Activated CD4-positive, CD25-positive, alpha-beta regulatory T cell treated with anti-CD3 and anti-CD28 coated beads, Interleukin-2, amount 50 U/mL, for 16 hours (primary cell): ENCODE measurements at regions not wholly inside any gene's neighbourhood (a gene's known extent, or its start where the extent isn't known, plus 50 kb on each side); places are given as distances from the start of the nearest gene placed in this dataset.
"Not testable (repeated sequence)": the region's sequence is repeated elsewhere in the genome, so short reads cannot be mapped to it uniquely, and the experiment has no call there.

Experiments
- DNase-seq: peaks from one replicate; pipeline ENCODE4 v3.0.0-alpha.2; 2020; ENCODE audit warnings: low read depth, low spot score

DNA sequence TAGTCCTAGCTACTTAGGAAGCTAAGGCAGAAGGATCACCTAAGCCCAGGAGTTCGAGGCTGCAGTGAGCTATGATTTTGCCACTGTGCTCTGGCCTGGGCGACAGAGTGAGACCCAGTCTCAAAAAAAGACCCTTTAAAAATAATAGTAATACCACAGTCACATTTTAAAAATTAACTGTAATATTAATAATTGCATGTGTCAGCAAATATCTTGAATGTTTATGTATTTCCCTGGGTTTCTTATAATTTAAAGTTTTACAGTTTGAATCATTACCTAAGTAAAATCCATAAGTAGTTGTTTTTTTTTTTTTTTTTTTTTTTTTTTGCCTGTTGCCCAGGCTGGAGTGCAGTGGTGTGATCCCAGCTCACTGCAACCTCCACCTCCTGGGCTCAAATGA, 69.2 kb downstream of the LYZL2 start:
- DNase-seq: no peak

DNA sequence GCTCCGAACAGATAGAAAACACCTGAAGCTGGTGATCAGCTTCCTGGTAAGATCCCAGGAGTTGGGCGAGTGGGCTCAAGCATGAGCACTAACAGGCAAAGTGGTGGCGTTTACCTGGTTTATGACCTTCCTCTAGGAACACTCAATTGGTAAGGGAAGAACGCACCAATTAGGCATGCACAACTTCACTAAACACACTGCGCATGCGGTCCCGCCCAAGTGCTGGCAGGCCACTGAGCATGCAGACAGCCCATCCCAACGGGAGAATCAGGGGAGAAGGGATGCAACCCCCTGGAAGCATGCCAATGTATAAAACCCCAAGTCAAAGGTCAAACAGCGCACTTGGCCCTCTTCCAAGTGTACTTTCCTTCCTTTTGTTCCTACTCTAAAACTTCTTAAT, 70.4 kb downstream of the LYZL2 start:
- no peak for DNase-seq

DNA sequence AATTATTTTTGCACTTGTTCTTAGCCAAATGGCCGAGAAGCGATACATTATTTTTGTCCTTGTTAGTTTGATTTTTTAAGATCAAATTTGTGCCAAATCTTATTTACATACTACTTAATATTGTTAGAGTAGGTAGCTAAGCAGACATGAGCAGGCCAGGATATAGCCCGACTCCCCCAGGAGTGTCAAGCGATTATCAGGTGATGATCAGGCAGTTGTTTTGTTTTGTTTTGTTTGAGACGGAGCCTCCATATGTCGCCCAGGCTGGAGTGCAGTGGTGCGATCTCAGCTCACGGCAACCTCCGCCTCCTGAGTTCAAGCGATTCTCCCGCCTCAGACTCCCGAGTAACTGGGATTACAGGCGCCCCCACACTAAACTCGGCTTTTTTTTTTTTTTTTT, 71.1 kb downstream of the LYZL2 start:
- no peak for DNase-seq

DNA sequence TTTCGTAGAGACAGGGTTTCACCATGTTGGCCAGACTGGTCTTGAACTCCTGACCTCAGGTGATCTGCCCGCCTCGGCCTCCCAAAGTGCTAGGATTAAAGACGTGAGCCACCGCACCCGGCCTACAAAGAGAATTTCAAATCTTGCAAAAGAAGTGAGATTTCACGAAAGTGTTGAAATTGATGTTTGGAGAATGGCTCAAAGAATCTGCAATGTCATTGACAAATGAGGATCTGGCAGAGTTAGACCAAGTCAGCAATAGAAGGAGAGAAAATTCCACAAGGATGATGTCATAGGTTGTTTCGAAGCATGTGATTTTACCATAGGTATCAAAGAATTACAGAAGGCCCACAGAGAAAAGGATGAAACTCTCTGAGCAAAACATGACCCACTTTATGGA, 71.7 kb downstream of the LYZL2 start:
- no peak for DNase-seq

DNA sequence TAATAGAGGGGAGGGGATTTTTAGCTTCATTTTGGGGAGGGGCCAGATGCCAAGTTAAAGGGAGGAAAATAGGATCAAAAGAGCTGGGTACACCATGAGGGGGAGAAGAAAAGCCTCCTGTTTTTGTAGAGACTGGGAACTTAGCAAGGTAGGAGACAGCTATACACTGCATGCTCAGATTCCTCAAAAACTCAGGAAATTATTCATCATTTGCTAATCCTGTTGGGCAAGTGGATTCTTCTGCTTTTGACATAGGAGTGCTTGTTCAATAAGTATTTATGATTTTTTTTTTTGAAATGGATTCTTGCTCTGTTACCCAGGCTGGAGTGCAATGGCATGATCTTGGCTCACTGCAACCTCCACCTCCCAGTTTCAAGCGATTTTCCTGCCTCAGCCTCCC, 73.4 kb downstream of the LYZL2 start:
- no peak for DNase-seq

DNA sequence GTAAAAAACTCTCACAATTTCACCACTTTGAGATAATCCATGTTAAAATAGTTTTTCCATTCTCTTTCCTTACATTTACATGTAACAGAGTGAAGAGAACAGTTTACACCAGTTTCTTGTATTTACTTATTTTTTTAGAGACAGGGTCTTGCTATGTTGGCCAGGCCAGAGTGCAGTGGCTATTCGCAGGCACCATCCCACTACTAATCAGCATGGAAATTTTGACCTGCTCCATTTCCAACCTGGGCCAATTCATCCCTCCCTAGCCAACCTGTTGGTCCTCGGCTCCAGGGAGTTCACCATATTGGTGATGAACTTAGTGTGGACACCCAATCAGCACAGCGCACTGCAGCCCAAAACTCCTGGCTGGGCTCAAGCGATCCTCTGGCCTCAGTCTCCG, 74.1 kb downstream of the LYZL2 start:
- DNase-seq: no peak

DNA sequence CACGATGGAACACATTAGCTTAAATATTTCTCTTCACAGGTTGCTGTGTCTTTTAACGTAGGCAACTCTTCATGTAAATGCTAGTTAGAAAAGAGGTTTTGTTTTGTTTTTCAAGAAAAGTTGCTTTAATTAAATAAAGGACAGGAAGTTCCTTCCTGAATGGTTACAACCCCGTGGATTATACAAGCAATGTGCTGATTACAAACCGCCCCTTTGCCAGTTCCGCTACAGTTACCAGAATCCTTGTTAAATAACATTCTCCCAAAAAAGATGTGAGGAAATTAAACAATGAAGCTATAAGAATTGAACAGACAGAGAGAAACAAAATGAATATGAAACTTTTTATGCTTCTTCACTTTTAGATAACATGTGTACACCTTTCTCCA, 75.1 kb downstream of the LYZL2 start:
- no peak for DNase-seq

DNA sequence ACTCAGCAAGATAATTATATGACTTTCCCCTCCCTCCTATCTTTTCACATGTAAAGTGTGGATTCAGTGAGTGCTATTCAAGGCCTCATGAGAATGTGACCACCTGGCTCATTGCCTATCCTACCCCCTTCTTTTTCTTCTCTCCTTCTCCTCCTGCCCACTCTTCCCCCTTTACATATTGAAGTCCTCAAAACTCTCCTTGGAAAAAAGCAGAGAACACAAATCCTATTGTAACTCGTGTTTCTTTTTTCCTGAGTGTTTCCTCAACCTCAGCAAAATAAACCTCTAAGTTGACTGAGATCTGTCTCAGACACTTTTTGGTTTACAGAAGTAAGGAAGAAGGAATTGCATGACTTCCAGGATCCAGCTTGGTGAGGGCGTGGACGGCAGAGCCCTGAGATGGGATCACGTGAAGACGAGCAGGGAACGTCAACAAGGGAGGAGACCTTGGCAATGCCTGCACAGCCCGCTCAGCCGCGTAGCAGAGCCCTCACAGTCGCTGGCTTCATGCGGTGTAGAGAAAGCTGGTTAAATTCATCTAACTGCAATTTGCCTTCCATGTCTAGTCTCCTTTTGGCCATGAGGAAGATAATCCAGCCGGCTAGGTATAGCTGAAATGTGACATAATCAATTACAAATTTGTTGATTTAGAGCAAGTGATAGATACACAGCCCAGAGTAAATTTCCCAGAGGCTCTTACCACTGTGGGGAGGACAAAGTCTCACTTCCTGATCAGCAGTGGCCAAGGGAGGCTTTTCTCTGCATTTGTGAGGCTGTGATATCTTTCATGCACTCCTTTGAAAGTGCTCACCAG, 75.7 kb downstream of the LYZL2 start:
- DNase-seq: no peak

DNA sequence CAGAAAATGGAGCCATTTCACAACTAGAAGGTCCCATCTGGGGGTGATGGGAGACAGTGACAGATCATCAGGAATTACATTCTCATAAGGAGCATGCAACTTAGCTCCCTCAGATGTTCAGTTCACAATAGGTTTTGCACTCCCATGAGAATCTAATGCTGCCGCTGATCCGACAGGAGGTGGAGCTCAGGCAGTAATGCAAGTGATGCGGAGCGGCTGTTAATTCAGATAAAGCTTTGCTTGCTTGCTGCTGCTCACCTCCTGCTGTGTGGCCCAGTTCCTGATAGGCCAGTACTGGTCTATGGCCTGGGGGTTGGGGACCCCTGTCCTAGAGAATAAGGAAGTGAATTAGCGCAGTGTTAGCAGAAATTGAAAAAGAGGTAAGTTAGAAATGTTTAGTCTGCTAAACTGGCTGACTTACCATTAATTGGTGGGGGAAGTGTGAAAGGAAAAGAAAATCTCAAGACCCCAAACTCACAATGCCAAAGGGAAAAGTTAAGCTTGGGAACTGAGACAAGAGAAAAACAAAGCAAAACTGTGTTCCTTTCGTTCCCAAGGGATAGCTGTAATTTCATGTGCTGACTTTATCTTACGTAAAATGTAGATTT, 76.4 kb downstream of the LYZL2 start:
- no peak for DNase-seq

DNA sequence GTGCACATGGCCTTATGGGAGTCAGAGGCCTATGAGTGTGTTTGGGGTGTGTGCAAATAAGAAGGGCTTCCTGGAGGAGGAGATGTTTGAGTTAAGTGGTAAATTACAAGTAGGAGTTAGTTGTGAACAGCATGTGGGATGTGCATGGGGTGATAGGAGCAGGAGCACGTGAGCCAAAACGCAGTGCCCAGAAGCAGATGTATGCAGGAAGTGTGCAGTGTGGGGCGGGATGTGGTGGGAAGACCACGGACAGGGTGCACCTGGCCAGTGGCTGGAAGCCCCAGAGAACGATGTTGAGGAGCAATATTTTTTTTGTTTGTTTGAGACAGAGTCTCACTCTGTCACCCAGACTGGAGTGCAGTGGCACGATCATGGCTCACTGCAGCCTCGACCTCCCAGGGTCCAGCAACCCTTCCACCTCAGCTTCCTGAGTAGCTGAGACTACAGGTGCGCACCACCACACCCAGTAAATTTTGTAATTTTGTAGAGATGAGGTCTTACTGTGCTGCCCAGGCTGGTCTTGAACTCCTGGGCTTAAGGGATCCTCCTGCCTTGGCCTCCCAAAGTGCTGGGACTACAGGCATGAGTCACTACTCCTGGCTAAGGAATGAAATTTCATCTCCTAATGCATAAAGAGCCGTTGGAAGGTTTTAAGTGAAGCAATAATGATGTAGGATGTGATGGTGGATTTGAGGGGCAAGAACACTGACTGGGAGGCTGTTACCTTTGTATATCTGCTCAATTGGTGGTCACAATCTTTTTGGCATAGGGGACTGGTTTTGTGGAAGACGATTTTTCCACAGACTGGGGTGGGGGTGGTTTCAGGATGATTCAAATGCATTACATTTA, 78.4 kb downstream of the LYZL2 start:
- no peak for DNase-seq

DNA sequence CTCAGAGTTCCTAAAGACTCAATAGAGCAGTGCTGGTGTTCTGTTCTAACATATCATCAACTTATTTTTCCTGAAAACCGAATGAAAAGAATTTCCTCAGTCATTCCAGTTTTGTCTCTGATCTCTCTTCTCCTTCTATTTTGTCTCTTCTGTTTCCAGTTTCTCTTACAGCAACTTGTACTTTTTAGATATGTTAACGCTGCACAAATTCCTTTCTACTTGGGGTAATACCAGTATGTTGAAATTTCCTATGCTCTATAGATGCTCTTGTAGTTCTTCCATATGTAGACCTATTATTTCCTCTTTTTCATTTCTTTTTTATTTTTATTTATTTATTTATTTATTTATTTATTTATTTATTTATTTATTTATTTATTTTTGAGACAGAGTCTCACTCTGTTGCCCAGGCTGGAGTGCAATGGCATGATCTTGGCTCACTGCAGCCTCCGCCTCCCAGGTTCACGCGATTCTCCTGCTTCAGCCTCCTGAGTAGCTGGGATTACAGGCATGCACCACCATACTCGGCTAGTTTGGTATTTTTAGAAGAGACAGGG, 80.3 kb downstream of the LYZL2 start:
- not testable (repeated sequence) for DNase-seq

DNA sequence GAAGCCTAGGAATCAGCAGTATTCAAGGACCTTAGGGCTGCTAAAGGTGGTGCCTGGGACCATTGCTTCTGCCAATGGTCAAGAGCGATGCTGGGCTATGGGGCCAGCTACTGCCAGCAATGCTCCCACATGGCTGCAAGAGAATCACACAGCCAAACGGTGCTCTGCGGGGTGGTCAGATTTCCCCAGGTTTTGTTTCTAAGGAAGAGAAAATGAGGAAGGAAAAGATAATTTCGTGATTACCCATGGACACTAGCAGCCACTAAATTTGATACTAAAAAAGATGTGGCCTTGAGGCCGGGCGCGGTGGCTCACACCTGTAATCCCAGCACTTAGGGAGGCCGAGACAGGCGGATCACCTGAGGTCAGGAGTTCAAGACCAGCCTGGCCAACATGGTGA, 83.0 kb downstream of the LYZL2 start:
- no peak for DNase-seq

DNA sequence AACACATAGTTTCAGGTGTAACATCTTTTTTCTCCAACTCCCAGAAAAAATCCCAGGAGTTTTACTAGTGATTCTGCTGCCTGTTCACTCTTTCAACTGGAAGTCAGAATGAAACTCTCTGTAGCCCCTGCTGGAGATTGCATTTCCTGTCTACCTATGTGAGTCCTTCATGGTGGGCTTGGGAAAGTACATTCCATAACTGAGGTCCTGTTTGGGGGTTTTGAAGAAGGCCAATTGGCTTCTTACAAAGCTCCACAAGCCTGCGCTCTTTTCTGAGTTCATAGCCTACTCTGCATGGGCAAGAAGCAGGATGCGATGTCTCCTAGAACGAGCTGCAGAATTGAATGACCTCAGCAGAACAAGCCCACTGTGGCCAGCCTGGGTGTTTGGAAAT, 86.7 kb downstream of the LYZL2 start:
- no peak for DNase-seq

DNA sequence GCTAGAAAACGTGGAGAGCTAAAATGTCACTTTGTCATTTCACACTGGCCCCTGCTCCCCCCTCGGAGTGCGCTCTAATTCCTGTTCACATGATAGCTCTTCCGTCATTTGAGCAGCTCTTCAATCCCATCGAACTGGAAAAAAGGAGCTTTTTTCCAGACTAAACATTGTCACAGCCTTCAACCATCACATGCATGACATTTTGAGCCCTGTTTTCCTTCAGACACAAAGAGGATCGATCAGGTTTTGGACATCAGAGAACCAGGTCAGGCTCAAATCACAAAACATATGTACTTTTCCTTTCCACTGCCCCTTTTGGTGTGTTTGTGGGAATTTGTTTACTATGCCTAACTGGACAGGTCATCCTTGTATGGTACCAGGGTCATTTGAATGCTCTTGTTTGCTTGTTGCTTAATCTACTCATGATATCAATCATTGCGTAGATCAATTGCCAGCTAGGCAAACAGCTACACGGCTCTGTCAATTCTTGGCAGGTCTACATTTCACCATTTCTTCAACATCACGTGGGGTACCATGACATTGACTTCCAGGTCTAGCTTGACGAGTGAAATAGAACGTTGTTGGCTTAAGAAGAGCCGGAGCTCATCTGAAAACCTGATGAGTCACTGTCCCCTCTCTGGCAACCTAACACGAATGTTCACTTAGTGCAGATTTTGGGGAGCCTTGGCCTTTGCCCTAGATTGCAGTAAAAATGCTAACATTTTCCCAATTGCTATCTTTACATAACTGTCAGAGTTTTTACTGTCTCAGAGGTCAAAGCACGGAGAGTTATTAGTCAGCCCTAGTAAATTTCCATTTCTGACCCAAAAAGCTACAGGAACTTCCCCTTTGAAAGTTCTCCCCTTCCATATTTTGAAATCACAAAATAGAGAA, 87.3 kb downstream of the LYZL2 start:
- DNase-seq: no peak

DNA sequence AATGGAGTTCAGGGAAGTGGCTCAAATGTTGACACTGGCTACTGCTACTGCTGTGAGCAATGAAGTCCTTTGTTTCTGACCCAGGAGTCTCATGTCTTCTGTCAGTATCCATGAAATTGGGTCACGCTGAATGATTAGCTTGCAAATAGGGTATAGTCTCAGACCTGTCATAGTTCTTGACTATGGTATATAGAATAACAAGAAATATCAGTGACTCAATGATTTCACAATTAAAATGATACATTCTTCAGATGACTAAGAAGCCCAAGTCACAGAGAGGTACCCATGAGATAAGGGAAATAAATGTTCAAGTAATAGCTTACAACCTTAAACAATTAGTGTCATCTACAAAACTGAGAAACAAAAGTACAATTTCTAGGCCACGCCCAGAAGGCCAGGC, 89.3 kb downstream of the LYZL2 start:
- no peak for DNase-seq

DNA sequence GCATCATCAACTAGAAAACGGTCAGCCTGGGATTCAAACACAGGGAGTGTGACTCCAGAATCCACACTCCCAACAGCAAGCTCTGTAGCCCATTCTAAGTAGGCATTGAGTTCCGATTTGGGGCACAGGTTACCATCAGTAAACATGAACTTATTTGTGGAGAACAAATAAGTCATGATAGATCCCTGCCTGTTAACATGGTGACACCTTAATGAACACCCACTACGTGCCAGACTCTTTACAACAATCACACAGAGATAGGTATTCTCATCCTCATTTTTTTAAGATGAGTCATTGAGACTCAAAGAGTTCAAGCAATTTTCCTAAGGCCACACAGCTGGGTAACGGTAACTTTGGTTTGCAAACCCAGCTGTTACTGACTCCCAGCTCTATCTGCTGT, 91.5 kb downstream of the LYZL2 start:
- DNase-seq: no peak

DNA sequence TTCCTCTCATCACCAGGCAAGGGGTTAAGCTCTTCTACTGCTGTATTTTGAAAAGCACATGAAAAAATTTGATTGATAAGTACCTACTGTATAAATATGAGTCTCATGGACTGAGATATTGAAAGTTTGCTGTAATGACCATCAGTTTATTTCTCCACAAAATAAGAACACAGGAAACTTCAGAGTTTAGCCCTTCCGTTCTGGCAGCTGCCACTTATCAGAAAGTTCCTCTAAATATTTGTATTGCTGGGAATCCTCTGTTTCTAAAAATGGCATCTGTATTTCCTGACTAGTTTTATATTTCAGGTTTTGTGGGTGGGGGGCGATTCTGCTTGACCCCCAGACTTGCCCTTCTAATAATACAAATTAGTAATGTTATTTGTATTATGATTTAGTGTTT, 92.0 kb downstream of the LYZL2 start:
- no peak for DNase-seq

DNA sequence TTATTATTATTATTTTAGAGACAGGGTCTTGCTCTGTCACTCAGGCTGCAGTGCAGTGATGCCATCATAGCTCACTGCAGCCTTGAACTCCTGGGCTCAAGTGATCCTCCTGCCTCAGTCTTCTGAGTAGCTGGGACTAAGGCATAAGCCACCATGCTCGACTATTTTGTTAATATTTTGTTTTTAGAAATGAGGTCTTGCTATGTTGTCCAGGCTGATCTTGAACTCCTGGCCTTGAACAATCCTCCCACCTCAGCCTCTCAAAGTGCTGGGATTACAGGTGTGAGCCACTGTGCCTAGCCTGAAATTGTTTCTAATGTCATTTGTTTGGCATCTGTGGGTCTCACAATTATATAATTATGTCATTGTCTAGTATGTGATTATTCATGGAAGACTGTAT, 92.4 kb downstream of the LYZL2 start:
- DNase-seq: not testable (repeated sequence)

DNA sequence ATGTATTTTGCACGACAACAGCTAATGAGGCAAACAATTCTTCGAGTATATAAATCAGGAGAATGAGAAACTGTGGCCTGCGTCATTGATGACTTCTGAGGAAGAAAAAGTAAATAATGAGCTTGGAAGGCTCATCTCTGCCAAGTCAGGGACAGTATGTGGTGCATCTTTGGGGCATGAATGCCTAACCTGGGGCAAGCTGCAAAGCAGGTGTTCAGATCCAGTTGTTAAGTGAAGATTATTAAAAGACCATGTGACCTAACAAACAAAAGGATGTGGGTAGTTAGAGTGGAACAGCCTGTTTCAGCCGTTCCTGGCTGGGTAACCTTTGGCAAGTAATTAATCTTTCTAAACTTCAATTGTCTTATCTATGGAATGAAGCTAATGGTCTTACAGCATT, 93.0 kb downstream of the LYZL2 start:
- DNase-seq: no peak

DNA sequence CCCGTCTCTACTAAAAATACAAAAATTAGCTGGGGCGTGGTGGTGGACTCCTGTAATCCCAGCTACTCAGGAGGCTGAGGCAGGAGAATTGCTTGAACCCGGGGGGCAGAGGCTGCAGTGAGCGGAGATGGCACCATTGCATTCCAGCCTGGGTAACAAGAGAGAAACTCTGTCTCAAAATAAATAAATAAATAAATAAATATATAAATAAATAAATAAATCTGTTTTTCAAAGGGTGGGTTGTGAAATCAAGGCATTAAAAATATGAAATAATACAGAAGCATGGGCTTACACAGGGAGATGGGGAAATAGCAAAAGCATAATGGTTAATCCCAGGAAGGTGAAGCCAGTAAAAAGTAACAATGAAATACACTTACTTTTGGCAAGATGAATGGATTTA, 93.9 kb downstream of the LYZL2 start:
- no peak for DNase-seq

DNA sequence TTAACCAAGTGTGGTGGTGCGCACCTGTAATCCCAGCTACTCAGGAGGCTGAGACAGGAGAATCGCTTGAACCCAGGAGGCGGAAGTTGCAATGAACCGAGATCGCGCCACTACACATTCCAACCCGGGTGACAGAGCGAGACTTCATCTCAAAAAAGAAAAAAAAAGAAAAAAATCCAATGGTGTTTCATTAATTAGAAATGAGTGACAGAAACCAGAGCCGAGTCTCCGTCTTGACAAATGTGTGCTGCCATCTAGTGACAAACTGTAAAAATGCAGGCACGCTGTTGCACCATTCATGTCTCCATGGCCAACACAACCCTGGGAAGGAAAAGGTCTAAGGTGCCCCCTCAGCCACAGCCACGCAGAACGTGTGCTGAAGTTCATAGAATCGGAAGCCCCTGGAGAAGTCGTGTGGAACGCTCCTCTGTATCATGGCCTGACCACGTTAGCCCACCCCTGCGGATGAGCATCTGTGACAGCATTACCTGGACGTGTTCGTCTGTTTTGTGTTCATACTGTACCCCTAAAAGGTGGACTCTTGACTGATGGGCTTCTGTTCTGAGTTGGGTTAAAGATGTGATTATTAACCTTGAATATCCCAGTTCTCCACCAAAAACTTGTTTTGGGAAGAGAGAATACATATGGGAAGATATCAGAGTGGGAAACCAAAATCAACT, 94.9 kb downstream of the LYZL2 start:
- DNase-seq: peak; percentile 45
